IMR-90 (cell line): ENCODE measurements at regions not wholly inside any gene's neighbourhood (a gene's known extent, or its start where the extent isn't known, plus 50 kb on each side); places are given as distances from the start of the nearest gene placed in this dataset.

Source experiments
- ATAC-seq: fragments of 200-7000 bp; cut with Tn5 transposase; 2 replicates; pipeline ENCODE4 v1.9.1; 2020; ENCODE audit warnings: low read depth, mild to moderate bottlenecking, moderate library complexity
- BruUV-seq: library from RNA; stranded (reverse); fragments of 400-500 nt; replicated peaks from 2 replicates; lab custom pipeline; 2021; lab: Mats Ljungman, UMichigan
- CTCF ChIA-PET: fragments of 300-600 bp; formaldehyde crosslinking; extraction: SDS; loops from one replicate; lab custom pipeline; 2021; ENCODE audit warnings: antibody characterized with exemption; lab: Yijun Ruan, JAX
- POLR2A ChIA-PET: fragments of 300-600 bp; sonication (Branson Sonifier 250); formaldehyde crosslinking; loops from one replicate; lab custom pipeline; 2022; ENCODE audit warnings: antibody characterized with exemption; ENCODE audit not compliant: unreplicated experiment; lab: Charles Lee
- DNase-seq: peaks from one replicate; pipeline ENCODE4 v3.0.0; 2013
- H2AFZ ChIP-seq: replicated peaks from 2 replicates; pipeline ENCODE3; 2013; ENCODE audit warnings: low read length, mild to moderate bottlenecking; ENCODE audit not compliant: poor library complexity
- H2AK5ac ChIP-seq: 2 replicates; pipeline ENCODE4 v1.6.1; 2013; ENCODE audit warnings: low read depth, low read length, inconsistent platforms
- H2AK9ac ChIP-seq: replicated peaks from 2 replicates; pipeline ENCODE3; 2013; ENCODE audit warnings: mild to moderate bottlenecking, low read depth, low read length, moderate library complexity; ENCODE audit not compliant: poor library complexity
- H2BK120ac ChIP-seq: 2 replicates; pipeline ENCODE4 v1.6.1; 2013; ENCODE audit warnings: low read depth, low read length, inconsistent platforms
- H2BK15ac ChIP-seq: 3 replicates; pipeline ENCODE4 v1.6.1; 2013; ENCODE audit warnings: low read depth, low read length, inconsistent platforms
- H2BK20ac ChIP-seq: 2 replicates; pipeline ENCODE4 v1.6.1; 2013; ENCODE audit warnings: low read depth, mild to moderate bottlenecking, inconsistent platforms, low read length, moderate library complexity
- H2BK5ac ChIP-seq: 2 replicates; pipeline ENCODE4 v1.6.1; 2013; ENCODE audit warnings: mild to moderate bottlenecking, low read depth, low read length, inconsistent platforms; ENCODE audit not compliant: poor library complexity, severe bottlenecking
- H3K14ac ChIP-seq: replicated peaks from 2 replicates; pipeline ENCODE4 v1.6.1; 2013; ENCODE audit warnings: low read depth, low read length, inconsistent platforms
- H3K18ac ChIP-seq: 2 replicates; pipeline ENCODE4 v1.6.1; 2013; ENCODE audit warnings: low read depth, low read length, control low read depth
- H3K23ac ChIP-seq: 2 replicates; pipeline ENCODE4 v1.6.1; 2013; ENCODE audit warnings: low read depth, low read length, inconsistent platforms
- H3K27ac ChIP-seq: 2 replicates; pipeline ENCODE4 v1.5.1; 2013; ENCODE audit warnings: mild to moderate bottlenecking, control low read depth, low read length; ENCODE audit not compliant: insufficient read depth
- H3K27me3 ChIP-seq: 2 replicates; pipeline ENCODE4 v1.6.1; 2013; ENCODE audit warnings: low read length; ENCODE audit not compliant: control insufficient read depth, insufficient read depth
- H3K36me3 ChIP-seq: 2 replicates; pipeline ENCODE4 v1.6.1; 2013; ENCODE audit warnings: low read length, mixed read lengths; ENCODE audit not compliant: control insufficient read depth, insufficient read depth
- H3K4ac ChIP-seq: 2 replicates; pipeline ENCODE4 v1.6.1; 2013; ENCODE audit warnings: low read depth, low read length, inconsistent platforms
- H3K4me1 ChIP-seq: 2 replicates; pipeline ENCODE4 v1.6.1; 2013; ENCODE audit warnings: low read length, mixed read lengths; ENCODE audit not compliant: control insufficient read depth, insufficient read depth
- H3K4me2 ChIP-seq: 2 replicates; pipeline ENCODE4 v1.6.1; 2013; ENCODE audit warnings: low read depth, mild to moderate bottlenecking, control low read depth, low read length, moderate library complexity
- H3K4me3 ChIP-seq: 2 replicates; pipeline ENCODE4 v1.5.1; 2013; ENCODE audit warnings: low read depth, mild to moderate bottlenecking, control low read depth, low read length, moderate library complexity; ENCODE audit not compliant: insufficient read depth
- H3K56ac ChIP-seq: 2 replicates; pipeline ENCODE4 v1.6.1; 2013; ENCODE audit warnings: low read length, inconsistent platforms; ENCODE audit not compliant: insufficient read depth; ENCODE audit errors: extremely low read depth
- H3K79me1 ChIP-seq, 2 experiments: 2 replicates each; pipeline ENCODE4 v1.6.1; 2013; ENCODE audit warnings: low read length in 2 of 2, inconsistent platforms in 1 of 2, low read depth in 1 of 2
- H3K9ac ChIP-seq: 2 replicates; pipeline ENCODE4 v1.6.1; 2013; ENCODE audit warnings: low read depth, low read length, control low read depth
- H3K9me1 ChIP-seq: 2 replicates; pipeline ENCODE4 v1.6.1; 2013; ENCODE audit warnings: low read length, inconsistent platforms; ENCODE audit not compliant: insufficient read depth
- H3K9me3 ChIP-seq: 2 replicates; pipeline ENCODE4 v1.6.1; 2013; ENCODE audit warnings: low read length; ENCODE audit not compliant: control insufficient read depth, insufficient read depth
- H4K20me1 ChIP-seq: 2 replicates; pipeline ENCODE4 v1.6.1; 2013; ENCODE audit warnings: low read length, inconsistent platforms; ENCODE audit not compliant: insufficient read depth
- H4K5ac ChIP-seq: 2 replicates; pipeline ENCODE4 v1.6.1; 2013; ENCODE audit warnings: mild to moderate bottlenecking, low read depth, low read length, control low read depth
- H4K8ac ChIP-seq, 2 experiments: 2 replicates each; pipeline ENCODE4 v1.6.1; 2013; ENCODE audit warnings: low read depth in 2 of 2, low read length in 2 of 2, control low read depth in 1 of 2, inconsistent platforms in 1 of 2
- H4K91ac ChIP-seq: 2 replicates; pipeline ENCODE4 v1.6.1; 2013; ENCODE audit warnings: low read depth, low read length, inconsistent platforms; ENCODE audit not compliant: insufficient read depth
- BHLHE40 ChIP-seq: fragments of 150-350 bp; IDR thresholded peaks from 2 replicates; pipeline ENCODE4 v1.6.1; 2016; ENCODE audit warnings: mild to moderate bottlenecking, low read depth, low read length
- CEBPB ChIP-seq: IDR thresholded peaks from 2 replicates; pipeline ENCODE4 v1.6.1; 2012; ENCODE audit warnings: low read depth, low read length, improper control_type of control experiment
- CHD1 ChIP-seq: IDR thresholded peaks from 2 replicates; pipeline ENCODE4 v1.6.1; 2012; ENCODE audit warnings: low read depth, low read length, improper control_type of control experiment
- ELK1 ChIP-seq: fragments of 150-350 bp; IDR thresholded peaks from 2 replicates; pipeline ENCODE4 v1.6.1; 2016; ENCODE audit warnings: low read depth, mild to moderate bottlenecking, low read length, moderate library complexity, borderline replicate concordance
- FOS ChIP-seq: fragments of 150-350 bp; IDR thresholded peaks from 2 replicates; pipeline ENCODE4 v1.6.1; 2016; ENCODE audit warnings: low read depth, low read length
- MAFK ChIP-seq: IDR thresholded peaks from 2 replicates; pipeline ENCODE4 v1.6.1; 2012; ENCODE audit warnings: low read depth, low read length, improper control_type of control experiment
- MAZ ChIP-seq: IDR thresholded peaks from 2 replicates; pipeline ENCODE4 v1.6.1; 2012; ENCODE audit warnings: low read depth, mild to moderate bottlenecking, low read length, improper control_type of control experiment, moderate library complexity, borderline replicate concordance
- MXI1 ChIP-seq: IDR thresholded peaks from 2 replicates; pipeline ENCODE4 v1.6.1; 2012; ENCODE audit warnings: low read depth, mild to moderate bottlenecking, low read length, moderate library complexity, borderline replicate concordance
- NFE2L2 ChIP-seq: fragments of 150-350 bp; IDR thresholded peaks from 2 replicates; pipeline ENCODE4 v1.6.1; 2016; ENCODE audit warnings: low read depth, mild to moderate bottlenecking, low read length
- RAD21 ChIP-seq: IDR thresholded peaks from 2 replicates; pipeline ENCODE4 v1.6.1; 2012; ENCODE audit warnings: low read length, improper control_type of control experiment
- RCOR1 ChIP-seq: IDR thresholded peaks from 2 replicates; pipeline ENCODE4 v1.6.1; 2012; ENCODE audit warnings: mild to moderate bottlenecking, low read length, improper control_type of control experiment; ENCODE audit not compliant: insufficient replicate concordance
- RFX5 ChIP-seq: IDR thresholded peaks from 2 replicates; pipeline ENCODE4 v1.8.0; 2012; ENCODE audit warnings: low read depth, mild to moderate bottlenecking, low read length, moderate library complexity
- SMC3 ChIP-seq: fragments of 150-350 bp; IDR thresholded peaks from 2 replicates; pipeline ENCODE4 v1.6.1; 2016; ENCODE audit warnings: low read depth, mild to moderate bottlenecking, antibody characterized with exemption, low read length, moderate library complexity
- USF2 ChIP-seq: fragments of 150-350 bp; IDR thresholded peaks from 2 replicates; pipeline ENCODE4 v1.6.1; 2017; ENCODE audit warnings: mild to moderate bottlenecking, antibody characterized with exemption, low read length, low read depth
- WGBS, 2 experiments: methylation state at CpG; one replicate each; pipeline versions ENCODE4 v1.1.5 to v1.1.7; 2013; ENCODE audit warnings: missing lambda C conversion rate in 2 of 2; ENCODE audit not compliant: insufficient read length in 1 of 2; ENCODE audit errors: extremely low coverage in 2 of 2; 5-methylcytosine and 5-hydroxymethylcytosine counted together
- dilution Hi-C: fragments of 300-500 bp; cut with HindIII; formaldehyde crosslinking; loops from one replicate; pipeline ENCODE4 v1.14.3; 2018; ENCODE audit warnings: low sequenced_read_pairs; ENCODE audit not compliant: unreplicated experiment
- in situ Hi-C: fragments of 300-500 bp; cut with MboI; formaldehyde crosslinking; loops from 3 replicates; pipeline ENCODE4 v1.14.3; 2019; ENCODE audit warnings: low sequenced_read_pairs, inconsistent platforms, mixed read lengths
- intact Hi-C: fragments of 100-400 bp; cut with micrococcal nuclease; formaldehyde crosslinking; loops from 2 replicates; pipeline ENCODE4 v1.10.0; 2022
- TF ChIP-seq, protein P1 (sequence below): conservative IDR thresholded peaks from 2 replicates; pipeline ENCODE4 v1.5.1; 2012; ENCODE audit warnings: mild to moderate bottlenecking, low read depth, low read length, improper control_type of control experiment

GRCh38 chr4:104912518-104912917 is 234.2 kb upstream of the TET2 start:
- Histone ChIP-seq H4K8ac (no peak overlapping the region), H4K91ac (no peak overlapping the region), H4K20me1 (no peaks in the 10 kb centered on the region), H3K9me3 (no peaks in the 10 kb centered on the region), H3K9ac (no peak overlapping the region), H3K4me3 (no peak overlapping the region), H3K79me1 (no peaks in the 10 kb centered on the region), H2AK5ac (no peak overlapping the region), H3K27me3 (no peaks in the 10 kb centered on the region), H3K4me1 (no peaks in the 10 kb centered on the region), H2BK120ac (no peak overlapping the region), H3K4me2 (no peak overlapping the region), H2BK15ac (no peak overlapping the region), H3K4ac (no peak overlapping the region), H3K14ac (no peak overlapping the region), H2BK5ac (no peak overlapping the region), H3K23ac (no peak overlapping the region), H3K27ac (no peak overlapping the region), H3K9me1 (no peaks in the 10 kb centered on the region), H2BK20ac (no peak overlapping the region), H3K56ac (no peak overlapping the region), H2AK9ac (no peak overlapping the region), H3K18ac (no peak overlapping the region), H4K5ac (no peak overlapping the region), H3K36me3 (no peaks in the 10 kb centered on the region), H2AFZ (no peak overlapping the region)
- no peak for ATAC-seq
- TF ChIP-seq USF2 = no peak
- TF ChIP-seq MAZ = no peak
- no peak for TF ChIP-seq NFE2L2
- TF ChIP-seq SMC3 = no peak
- no peak for TF ChIP-seq CEBPB
- TF ChIP-seq RFX5 = no peak
- no peak for TF ChIP-seq MAFK
- no peak for TF ChIP-seq RAD21
- no peak for TF ChIP-seq FOS
- TF ChIP-seq, protein P1, sequence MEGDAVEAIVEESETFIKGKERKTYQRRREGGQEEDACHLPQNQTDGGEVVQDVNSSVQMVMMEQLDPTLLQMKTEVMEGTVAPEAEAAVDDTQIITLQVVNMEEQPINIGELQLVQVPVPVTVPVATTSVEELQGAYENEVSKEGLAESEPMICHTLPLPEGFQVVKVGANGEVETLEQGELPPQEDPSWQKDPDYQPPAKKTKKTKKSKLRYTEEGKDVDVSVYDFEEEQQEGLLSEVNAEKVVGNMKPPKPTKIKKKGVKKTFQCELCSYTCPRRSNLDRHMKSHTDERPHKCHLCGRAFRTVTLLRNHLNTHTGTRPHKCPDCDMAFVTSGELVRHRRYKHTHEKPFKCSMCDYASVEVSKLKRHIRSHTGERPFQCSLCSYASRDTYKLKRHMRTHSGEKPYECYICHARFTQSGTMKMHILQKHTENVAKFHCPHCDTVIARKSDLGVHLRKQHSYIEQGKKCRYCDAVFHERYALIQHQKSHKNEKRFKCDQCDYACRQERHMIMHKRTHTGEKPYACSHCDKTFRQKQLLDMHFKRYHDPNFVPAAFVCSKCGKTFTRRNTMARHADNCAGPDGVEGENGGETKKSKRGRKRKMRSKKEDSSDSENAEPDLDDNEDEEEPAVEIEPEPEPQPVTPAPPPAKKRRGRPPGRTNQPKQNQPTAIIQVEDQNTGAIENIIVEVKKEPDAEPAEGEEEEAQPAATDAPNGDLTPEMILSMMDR = no peak
- no peak for TF ChIP-seq RCOR1
- TF ChIP-seq ELK1 = no peak
- TF ChIP-seq BHLHE40 = no peak
- TF ChIP-seq MXI1 = no peak
- TF ChIP-seq CHD1 = no peak
- CTCF ChIA-PET = no interaction called here
- WGBS, 2 experiments = no CpG with 5 or more reads among the region's 1 CpG
- POLR2A ChIA-PET = no interaction called here
- in situ Hi-C loops = no loop called here
- dilution Hi-C loops = no loop called here
- no peak for DNase-seq
- intact Hi-C loops = no loop called here
- BruUV-seq = no TSS peak
